HG03039 (cell line): ENCODE measurements at regions not wholly inside any gene's neighbourhood (a gene's known extent, or its start where the extent isn't known, plus 50 kb on each side); places are given as distances from the start of the nearest gene placed in this dataset.

ENCODE experiments used
- ATAC-seq: cut with Tn5 transposase; IDR thresholded peaks from one replicate; pipeline ENCODE4 v1.9.1; 2021; ENCODE audit warnings: mild to moderate bottlenecking, moderate library complexity; ENCODE audit not compliant: unreplicated experiment

DNA sequence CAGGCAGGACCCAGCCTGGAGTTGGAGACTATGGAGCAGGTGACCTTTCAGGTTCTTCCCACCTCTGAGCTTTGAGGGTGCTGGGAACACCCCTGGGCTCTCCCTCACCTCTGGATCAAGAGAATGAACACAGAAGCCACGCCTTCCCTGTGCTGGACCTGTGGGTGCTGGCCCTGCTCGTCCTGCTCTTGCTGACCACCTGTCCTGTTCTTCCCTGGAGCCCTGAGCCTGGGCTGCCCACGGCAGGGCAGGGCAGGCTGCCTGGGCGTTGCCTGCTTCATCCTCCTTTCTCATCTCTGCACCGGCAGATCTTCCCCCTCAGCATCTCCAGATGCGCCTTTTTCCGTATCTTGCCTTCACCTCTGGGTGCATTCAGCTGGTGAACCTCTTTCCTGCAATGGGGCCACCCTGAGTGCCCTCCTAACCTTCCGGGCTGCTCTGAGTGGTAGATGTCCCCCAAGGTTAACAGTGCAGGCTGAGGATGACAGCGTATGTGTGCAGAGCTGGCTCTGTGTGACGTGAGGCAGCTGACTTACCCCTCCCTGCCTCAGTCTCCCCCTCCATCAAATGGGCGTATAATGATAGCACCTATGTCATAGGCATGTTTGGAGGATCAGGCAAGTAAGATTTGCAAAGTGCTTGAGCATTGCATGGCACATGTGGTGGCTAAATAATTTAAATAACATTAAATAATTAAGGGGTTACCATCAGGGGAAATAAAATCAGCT, 225.8 kb upstream of the CIBAR2 start:
- no peak for ATAC-seq

- no peak for ATAC-seq
Measured at GRCh38 chr16:85338638-85338982, 226.3 kb upstream of the CIBAR2 start.

DNA sequence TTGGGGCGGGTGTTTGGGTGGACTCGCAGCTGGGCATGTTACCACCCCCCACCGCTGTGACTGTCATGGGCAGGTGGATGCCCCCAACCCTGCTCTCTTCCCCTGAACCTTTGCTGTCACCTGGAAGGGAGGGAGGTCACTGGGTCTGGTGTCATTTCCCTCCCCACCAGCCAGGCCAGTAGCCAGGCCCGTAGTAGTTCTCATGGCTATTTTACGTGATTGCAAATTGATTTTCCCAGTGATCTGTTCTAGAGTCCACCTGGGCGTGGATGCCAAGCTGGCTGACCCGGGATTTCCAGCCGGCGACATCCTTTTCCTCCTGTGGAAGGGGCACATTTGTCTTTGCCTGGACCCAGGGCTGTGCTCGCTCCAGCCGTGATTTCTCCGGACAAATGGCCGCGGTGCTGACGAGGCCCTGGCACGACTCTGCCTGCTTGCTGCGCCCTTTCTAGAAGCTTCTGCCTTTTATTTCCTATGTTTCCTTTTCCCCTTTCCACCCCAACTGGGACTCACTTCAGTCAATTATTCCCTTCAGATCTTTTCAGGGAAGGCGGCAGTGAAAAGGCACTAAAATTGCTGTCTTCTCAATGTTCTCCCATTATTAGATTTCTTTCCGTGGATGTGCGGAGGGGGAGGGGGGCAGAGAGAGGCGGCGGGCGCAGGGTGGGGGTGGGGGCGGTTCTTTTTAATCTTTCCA, 226.9 kb upstream of the CIBAR2 start:
- no peak for ATAC-seq

DNA sequence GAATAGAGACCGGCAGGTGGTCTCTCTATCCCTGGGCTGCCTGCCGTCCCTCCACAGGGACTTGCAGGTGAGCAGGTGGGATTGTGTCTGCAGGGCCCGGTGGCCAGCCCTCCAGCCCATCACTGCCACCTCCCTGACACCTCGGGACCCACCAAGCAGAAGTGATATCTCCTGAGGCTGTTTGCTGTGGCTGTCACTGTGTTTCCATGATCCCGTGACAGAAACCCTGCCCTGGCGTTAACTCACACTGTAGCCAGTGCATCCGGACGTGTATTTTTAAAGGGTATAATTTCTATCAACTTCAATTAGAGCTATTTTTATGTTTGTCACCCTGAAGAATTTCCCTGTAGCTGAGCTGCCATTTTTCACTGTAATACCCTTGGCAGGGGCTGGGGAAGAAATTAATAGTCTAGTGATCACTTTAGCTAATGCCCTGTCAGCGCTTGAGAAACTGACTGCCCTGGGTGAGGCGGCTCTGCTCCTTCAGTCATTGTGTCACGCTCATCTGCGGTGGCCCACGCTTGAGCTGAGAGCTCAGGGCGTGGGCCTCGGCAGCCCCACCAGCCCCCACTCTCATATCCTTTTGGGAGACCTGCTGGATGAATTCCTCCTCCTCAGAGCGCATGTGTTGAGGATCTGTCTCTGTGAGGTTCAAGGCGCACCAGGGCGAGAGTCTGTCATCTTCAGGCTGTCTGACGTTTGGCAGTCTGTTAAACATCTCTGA, 229.9 kb upstream of the CIBAR2 start:
- no peak for ATAC-seq

DNA sequence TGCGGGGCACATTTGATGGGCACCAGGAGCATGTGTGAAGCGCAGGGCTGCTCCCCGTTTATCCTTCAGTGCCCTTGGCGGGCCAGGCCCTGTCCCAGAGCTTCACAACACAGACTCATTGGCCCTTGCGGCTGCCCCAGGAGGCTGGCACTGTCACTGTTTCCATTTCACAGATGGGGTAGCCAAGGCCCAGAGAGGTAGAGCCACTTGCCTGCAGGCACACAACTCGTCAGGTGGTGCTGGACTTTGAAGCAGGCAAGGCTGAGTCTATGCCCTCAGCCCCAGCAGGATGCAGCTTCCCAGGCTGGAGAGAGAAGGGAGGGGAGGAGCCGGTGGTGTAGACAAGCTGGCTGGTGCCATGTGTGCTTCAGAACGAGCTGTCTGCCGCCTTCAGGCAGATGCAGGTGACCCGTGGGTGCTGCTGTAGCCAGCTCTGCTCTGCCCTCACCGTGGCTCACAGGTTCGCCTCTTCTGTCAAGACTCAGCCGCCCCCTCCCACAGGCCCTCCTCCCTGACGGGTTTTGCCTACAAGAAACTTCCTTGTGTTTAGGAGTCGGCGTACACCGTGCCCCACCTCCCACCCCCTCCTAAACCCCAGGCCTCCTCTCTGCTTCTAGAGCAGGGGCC, 232.3 kb upstream of the CIBAR2 start:
- ATAC-seq: no peak

DNA sequence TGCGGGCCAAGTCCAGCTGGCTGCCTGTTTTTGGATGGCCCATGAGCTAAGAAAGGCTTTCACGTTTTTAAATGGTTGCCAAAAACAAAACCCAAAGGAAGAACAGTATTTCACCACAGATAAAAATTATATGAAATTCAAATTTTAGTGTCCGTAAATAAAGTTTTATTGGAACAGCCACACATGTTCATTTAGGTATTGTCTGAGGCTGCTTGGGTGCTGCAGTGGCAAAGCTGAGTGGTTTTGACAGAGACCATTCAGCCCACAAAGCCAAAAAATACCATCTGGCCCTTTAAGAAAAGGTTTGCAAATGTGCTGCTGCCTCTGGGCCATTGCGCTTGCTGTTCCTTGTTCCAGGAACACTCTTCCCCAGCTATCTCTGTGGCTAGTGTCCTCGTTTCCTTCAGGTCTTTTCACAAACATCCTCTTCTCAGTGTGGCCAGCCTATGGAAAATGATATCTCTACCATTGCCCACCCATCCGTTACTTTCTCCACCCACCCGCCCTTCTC, 232.9 kb upstream of the CIBAR2 start:
- no peak for ATAC-seq

DNA sequence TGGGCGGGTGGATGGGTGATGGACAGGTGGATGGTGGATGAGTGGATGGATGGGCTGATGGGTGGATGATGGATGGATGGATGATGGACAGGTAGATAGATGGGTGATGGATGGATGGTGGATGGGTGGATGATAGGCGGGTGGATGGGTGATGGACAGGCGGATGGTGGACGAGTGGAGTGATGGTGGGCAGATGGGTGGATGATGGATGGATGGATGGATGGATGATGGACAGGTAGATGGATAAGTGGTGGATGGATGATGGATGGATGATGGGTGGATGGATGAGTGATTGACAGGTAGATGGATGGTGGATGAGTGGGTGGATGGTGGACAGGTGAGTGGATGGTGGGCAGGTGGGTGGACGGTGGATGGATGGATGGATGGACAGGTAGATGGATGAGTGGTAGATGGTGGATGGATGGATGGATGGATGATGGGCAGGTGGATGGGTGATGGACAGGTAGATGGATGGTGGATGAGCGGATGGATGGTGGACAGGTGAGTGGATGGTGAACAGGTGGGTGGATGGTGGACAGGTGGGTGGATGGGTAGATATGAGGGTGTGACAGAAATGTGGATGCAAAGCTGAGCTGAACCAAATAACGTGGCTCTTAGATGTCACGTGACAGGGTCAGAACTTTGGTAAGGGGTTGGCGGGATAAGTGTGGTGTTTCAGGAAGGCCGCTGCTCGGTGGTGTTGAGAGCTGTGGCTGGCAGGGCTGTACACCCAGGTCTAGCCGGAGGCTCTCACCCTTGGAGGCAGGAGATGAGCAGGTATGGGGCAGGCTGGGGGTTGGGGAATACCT, 234.3 kb upstream of the CIBAR2 start:
- no peak for ATAC-seq

GRCh38 chr16:85347213-85347591, 234.9 kb upstream of the CIBAR2 start:
- ATAC-seq: no peak

- no peak for ATAC-seq
Measured at GRCh38 chr16:85348065-85348840, 236.0 kb upstream of the CIBAR2 start.

- ATAC-seq: no peak
Measured at GRCh38 chr16:85348911-85349334, 236.7 kb upstream of the CIBAR2 start.

DNA sequence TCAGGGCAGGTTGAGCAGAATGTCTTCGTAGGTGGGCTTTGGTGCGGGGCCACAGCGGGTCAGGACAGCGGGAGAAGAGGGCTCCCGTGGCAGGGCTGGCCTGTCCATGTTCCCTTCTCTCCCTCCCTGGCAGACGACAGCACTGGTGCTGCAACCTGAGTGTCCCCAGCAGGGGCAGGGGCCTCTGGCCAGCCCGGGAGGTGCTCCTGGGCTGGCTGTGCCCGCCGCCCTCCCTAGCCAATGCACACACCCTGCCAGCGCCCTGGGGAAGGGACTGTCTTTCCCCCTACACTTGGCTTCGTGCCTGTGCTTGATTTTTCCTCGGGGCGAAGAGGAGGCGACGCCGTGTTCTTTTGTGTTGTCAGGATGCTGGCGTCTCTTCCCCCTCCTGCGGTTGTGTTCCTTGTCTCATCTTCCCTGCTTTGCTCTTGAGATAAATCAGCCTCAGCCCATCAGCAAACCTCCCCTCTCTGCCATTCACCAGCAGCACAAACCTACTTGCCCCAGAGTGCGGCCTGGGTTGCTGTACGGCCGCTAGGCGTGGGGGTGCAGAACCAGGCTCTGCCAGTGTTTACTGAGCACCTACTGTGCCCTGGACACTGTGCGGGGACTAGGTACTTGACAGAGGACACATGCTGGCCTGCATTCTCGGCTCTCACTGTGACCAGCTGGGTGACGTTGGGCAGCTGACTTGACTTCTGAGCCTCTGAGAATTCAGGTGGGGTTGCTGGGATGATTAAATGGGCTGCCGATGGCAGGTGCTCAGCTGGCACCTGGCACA, 237.3 kb upstream of the CIBAR2 start:
- ATAC-seq: no peak

GRCh38 chr16:85350146-85350728, 238.0 kb upstream of the CIBAR2 start:
- no peak for ATAC-seq

DNA sequence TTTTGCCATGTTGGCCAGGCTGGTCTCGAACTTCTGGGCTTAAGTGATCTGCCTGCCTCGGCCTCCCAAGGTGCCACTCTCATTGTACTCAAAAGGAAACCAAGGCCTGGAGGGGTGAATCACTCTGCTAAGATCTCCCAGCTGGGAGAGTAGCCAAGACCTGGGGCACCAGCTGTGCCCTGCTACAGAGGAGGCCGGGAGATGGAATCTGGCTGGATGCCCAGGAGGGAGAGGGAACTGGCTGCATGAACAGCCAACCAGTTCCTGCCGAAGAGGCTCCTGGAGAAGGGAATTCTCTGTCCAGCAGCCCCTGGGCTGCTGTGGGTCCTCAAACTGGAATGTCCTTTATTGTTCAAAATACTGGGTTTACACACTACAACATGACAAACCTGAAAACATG, 238.7 kb upstream of the CIBAR2 start:
- ATAC-seq: no peak

GRCh38 chr16:85353013-85353412, 240.7 kb upstream of the CIBAR2 start:
- no peak for ATAC-seq

- no peak for ATAC-seq
Measured at GRCh38 chr16:85353839-85354685, 241.8 kb upstream of the CIBAR2 start.

- ATAC-seq: no peak
Measured at GRCh38 chr16:85354686-85355514, 242.6 kb upstream of the CIBAR2 start.

GRCh38 chr16:85355515-85355837, 243.2 kb upstream of the CIBAR2 start:
- ATAC-seq: no peak
